HG02884 (cell line): ENCODE measurements at regions not wholly inside any gene's neighbourhood (a gene's known extent, or its start where the extent isn't known, plus 50 kb on each side); places are given as distances from the start of the nearest gene placed in this dataset.

ENCODE experiments used
- ATAC-seq: cut with Tn5 transposase; IDR thresholded peaks from one replicate; pipeline ENCODE4 v1.9.1; 2021; ENCODE audit warnings: mild to moderate bottlenecking, moderate library complexity; ENCODE audit not compliant: unreplicated experiment

DNA sequence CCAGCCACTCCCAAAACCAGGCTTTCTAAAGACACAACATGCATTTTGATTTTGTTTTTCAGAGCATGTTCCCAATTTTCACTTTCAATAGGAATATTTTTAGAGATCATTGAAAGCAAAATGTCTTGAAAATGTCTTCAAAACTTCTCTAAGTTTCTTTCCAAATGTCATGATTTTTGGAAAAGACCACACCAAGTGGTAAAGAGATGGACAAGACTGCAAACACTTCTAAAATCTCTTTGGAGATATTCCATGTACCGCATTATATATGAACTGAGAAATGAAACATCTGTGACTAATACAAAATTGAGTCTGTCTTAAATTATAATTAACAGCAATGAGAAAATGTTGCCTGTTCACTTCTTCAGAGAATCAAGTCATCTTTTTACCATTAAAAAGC, 418.0 kb upstream of the PKN2 start:
- no peak for ATAC-seq

DNA sequence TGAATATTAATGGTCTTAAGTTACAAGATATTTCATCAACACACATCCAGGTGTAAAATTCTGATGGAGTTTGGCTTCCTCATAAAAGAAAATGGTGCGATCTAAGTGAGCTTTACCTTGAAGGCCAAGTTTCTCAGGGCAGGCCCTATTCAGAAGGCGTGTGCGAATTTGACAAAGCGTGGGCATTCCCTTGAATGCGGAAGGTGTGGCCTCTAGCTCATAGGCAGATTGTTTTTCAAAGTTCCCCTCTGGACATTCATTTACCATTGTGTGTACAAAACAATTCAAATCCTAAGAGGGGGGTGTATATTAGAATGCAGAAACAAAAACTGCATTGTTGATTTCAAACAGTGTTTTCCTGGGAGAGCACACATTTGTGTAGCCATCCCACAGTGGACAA, 411.9 kb upstream of the PKN2 start:
- ATAC-seq, result no peak

DNA sequence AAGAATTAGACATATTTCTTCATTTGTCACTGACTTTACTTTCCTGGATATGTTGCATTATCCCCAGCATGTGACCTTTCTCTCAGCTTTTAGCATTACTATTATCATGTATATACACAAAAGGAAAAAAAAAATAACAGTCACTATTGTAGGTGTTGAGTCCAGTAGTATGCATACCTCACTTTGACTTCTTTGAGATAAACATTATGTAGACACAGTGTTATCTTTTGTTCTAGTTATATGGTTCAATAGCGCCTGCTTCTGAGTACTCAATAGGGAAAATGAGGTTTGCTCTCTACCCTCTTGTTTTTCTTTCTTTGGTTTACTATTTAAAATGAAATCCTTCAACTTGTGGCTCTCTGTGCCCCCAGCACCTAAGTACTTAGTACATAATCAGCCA, 409.6 kb upstream of the PKN2 start:
- no peak for ATAC-seq

DNA sequence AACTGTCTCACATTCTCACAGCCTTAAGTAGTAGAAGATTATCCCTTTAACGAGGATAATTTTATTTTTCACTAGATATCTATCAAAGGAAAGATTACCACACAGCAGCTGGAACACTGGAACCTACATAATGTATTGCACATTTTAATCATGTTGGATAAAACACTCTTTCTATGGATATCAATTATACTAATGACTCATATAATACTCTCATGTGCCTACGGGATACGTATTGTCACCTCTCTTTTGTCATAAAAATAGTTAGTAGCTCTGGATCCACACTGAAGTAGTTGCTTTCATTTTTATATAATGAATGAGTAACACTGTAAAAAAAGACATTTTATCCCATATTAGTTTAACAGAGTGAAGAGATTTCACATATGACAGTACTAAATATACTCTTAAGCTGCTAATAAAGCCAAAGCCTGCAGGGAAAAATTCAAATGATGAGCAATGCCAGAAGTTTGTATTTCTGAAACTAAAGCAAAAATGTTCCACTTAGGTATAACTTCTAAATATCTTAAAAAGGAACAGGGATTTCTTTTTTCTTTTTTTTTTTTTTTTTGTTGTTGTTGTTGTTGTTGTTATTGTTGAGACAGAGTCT, 408.7 kb upstream of the PKN2 start:
- no peak for ATAC-seq

DNA sequence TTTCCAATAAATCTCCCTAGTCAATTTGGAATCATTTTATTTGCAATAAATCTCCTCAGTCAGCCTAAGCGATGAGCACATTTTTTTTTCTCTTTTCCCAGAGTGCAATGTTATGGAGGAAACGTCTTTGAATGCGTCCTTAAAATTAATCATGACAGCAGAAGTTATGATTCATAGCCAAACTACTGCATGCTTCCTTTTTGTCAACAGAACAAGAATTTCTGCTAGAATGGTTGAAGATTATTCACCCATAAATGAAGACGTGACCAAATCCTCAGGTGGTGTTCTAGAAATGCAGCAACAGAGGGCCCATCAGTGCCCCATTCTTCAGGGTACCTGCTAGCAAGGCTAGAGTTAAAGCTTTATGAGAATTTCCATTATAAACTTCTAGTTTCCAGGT, 407.9 kb upstream of the PKN2 start:
- ATAC-seq, result peak; percentile 75

DNA sequence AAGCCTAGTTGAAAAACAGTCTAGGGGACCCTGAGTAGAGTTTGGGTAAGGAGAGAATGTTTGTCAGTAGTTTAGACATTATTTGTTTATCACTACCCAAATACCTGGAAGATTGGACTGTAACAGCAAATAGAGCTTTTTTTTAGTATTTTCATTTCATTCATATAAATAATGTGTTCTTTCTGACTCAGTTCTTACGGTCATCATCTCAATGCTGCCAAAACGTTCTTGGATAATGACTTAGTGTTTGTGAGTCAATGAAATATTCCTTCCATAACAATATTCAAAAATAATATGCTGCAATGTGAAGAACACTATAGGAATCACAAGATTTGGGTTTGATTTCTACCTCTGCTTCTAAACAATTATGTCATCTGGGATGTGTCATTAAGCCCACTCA, 400.0 kb upstream of the PKN2 start:
- no peak for ATAC-seq

DNA sequence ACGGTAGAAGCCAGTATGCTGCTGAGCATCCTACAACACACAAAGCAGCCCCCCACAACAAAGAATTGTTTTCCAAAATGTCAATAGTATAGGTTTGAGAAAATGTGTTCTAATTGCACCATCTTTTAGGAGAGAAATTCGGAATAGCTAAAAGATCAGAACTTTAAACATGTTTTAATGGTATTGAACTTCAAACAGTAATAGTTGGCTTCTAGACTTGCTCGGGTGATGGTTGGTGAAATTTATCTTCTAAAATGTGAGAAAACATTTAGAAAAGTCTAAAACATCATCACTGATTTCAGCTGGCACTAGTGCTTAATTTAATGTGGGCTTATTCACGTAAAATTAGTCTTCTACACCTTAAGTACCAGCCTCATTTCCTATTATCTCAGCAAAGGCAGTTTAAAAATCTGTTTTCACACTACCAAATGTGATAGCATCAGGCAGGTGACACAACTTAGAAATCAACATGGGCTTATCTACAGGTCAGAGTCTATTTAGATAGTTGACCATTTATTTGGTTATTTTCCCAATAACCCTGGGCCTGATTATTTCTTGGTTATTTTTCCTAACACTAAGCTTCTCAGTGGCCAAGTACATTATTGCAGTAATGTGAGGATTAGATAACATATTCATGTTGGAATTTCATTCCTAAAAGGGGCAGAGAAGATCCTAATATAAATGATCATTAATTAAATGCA, 399.3 kb upstream of the PKN2 start:
- ATAC-seq, result no peak

- ATAC-seq, result no peak
Measured at GRCh38 chr1:88286716-88287115, 397.4 kb upstream of the PKN2 start.

DNA sequence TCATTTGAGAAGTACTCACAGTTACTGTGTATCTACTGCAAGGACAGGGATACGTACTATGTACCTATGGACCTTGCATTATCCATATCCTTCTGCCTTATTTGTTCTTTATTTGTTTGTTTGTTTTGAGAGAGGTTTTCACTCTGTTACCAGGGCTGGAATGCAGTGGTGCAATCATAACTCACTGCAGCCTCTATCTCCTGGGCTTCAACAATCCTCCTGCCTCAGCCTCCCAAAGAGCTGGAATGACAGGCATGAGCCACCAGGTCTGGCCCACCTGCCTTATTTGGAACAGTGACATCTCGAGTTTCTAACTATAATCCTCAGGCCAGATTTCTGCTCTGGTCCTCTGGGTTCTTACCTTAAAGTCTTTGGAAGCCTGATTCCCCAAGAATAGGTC, 395.5 kb upstream of the PKN2 start:
- no peak for ATAC-seq

DNA sequence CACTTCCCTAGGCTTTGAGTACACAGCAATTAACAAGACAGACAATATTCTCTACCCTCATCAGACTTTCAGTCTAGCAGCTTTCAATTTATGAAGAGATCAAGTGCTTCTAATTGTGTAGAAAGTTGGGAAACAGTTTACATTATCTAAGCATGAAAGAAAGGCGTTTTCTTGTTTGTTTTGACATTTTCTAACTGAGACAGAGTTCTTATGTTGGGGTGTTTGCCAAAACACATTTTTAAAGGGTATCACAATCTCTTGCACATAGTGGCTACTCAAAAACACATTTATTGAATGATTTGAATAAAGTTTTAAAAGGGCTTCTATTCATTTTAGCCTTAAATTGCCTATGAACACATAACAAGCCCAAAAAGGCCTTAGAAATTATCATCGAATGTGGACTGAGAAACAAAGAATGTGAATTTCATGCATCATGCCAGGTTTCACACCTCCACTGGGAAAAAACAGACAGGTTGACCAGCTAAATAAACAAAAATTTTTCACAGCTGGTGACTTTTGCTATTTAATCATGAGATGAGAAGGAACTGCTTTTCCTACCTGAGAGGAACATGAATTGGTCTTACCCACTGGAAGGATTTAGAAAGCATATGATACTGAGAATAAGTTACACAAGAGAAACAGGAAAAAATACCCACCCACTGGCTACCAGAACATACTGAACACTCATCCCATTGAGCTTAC, 394.5 kb upstream of the PKN2 start:
- no peak for ATAC-seq

DNA sequence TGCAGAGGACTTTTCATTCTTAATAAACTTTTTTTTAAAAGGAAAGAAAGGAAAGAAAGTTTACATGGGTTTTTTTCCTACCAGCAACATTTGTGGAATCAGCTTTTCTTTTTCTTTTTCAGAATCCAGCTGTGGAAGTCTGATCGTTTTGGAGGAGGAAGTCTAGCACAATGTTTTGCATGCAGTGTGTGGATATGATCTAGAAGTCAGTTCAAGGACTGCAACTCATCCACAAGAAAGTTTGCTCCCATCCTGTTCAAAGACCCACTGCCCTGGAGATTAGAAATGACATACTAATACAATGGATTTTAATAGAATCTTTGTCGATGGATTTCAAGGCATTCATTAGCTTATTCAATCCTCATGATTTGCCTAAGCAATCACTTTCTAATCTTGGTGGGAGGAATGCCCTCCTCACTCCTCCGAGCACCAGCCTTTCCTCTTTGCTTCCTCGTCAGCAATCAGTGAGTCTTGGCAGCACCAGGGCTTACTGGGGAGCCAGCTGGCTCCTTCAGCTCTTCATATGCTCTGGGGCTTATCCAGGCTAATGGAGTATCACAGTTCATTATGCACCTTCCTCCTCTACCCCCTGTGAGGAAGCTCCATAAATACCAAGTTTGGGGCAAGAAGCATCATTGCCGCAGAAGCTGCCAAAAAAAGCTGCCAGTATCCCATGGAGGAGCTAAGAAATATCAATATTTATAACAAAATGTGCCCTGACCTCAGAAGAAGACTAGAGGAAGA, 392.3 kb upstream of the PKN2 start:
- ATAC-seq, result no peak

DNA sequence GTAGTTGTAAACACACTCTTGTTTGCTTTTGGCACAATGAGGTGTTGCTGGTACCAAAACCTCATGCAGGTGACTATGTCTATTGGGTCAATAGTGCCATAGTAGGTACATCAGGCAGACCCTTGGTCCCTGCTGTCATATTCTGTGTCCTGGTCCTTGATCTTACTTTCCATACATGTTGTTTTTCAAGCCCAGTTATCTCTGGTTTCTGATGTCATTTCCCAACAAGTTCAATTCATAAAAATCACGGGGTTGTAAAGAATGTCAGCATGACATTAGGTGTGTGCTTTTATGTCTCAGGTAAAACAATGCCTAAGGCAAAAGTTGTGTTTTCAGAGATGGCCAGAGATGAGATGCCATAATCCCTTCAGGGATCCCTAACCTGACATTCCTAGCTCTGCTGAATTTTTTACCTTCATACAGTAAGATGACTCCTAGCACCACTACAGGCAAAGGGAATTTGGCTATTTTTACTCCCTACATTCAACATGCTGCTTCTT, 390.3 kb upstream of the PKN2 start:
- ATAC-seq, result no peak

DNA sequence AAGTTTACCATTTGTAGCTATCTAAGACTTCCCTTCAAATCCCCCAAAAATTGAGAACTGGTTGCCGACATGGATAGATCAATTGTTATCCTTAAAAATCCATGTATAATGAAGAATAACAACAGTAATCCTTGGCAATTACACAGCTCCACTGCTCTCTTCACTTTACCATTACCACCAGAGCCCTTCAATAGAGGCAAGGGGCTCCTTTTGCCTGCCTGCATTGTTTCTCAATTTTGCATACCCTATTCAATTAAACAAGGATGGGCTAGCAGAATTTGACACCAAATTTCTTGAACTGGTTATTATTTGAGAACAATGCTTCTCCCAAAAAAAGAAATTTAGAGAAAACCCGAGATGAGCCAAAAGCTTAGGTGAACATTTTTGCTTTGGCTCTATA, 387.8 kb upstream of the PKN2 start:
- ATAC-seq, result no peak

DNA sequence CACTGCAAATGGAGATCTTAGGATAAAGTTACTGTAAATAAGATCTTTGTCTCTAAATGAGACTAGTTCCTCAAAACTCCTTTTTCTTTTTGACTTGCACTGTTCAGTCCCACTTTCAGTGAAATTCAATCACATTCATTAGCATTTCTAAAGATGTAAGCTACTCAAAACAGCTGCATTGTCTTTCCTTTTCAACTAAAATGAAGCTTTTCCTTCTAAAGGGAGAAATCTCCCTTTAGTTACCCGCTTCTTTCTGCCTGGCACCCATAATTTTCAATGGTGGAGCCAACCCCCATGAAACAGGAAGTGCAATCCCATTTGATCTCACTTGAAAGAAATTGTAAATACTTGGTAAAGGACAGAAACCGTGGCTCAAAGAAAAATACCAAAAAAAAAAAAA, 387.4 kb upstream of the PKN2 start:
- no peak for ATAC-seq

DNA sequence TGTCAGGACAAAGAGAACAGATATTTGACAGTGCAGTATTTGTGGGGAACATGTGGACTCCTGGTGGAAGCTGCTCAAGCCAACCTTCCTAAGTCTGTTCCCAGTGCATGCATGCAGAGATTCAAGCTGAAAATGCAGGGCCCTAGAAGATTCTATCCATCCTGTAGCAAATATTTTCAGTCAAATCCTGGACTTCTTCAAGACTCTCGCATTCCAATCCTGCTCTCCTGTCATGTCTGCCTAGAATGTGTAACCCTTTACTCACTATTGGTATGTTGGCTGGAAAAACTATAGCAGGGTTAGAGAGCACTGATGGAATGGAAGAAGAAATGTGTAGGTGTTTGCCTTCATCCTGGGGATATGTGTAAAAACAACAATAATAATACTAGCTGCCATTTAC, 385.6 kb upstream of the PKN2 start:
- ATAC-seq, result no peak

DNA sequence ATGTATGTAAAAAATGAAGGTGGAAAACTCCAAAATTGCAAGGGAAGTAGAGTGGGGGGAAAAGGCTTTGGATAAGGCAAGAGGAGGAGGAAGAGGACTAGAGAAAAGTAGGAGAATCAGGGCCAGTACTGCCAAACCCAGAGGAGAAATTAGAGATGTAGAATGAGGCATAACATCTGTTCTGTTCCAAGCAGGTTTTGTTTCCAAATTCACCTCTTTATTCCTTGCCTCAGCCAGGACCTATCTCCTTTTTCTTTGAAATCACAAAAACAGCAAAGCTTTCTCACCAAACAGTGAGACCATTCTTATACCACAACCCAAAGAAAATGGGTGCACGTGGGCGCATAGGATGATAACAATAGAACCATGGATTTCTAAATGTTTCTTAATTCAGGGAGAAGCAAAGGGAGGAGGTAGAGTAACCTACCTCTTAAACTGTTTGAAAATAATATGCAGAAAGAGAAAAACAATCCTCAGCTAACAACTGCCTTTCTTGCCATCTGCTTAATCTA, 383.3 kb upstream of the PKN2 start:
- no peak for ATAC-seq

GRCh38 chr1:88302843-88303486, 381.1 kb upstream of the PKN2 start:
- no peak for ATAC-seq

GRCh38 chr1:88311265-88311664, 372.8 kb upstream of the PKN2 start:
- ATAC-seq, result no peak

- no peak for ATAC-seq
Measured at GRCh38 chr1:88311907-88312306, 372.2 kb upstream of the PKN2 start.

DNA sequence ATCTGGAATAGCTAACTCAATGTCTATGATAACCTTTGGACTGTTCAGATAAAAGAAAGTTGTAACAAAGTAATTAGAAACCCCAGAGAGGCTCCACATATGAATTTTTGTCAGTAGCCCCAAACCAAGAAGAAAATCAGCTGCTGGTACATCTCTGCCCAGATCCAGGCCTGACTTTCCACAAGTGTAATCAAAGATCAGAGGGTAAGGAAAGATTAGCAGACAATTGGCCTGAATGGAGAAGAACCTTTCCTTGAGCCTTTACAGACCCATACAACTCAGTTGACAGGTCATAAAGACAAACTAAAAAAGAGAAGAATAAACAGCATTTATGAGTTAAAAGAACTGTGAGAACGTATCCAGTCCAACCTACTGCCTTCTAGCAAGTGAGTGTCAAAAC, 366.7 kb upstream of the PKN2 start:
- ATAC-seq, result no peak

GRCh38 chr1:88318740-88319139, 365.3 kb upstream of the PKN2 start:
- no peak for ATAC-seq
